ENCODE measurements at regions not wholly inside any gene's neighbourhood (a gene's known extent, or its start where the extent isn't known, plus 50 kb on each side); places are given as distances from the start of the nearest gene placed in this dataset.
"Not testable (repeated sequence)": the region's sequence is repeated elsewhere in the genome, so short reads cannot be mapped to it uniquely, and the experiment has no call there.

DNA sequence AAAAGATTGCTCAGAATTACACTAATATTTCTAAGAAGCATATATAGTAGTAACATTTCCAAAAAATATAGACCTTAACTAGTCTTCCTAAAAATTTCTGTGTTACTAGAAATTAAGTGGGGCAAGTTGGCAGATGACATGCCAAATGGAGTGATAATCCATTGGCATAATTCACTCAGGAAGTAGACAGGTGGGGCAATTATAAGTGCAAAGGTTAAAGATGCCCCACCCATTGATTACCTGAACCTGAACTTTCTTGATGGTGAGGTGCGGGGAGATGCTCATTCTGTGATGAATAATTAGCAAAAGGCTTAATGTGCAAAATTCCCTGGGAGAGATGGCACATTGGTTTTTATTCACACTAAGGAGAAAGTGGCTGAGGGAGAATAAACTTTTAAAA is 145.8 kb upstream of the RASGEF1B start:
- DNase-seq = no peak

DNA sequence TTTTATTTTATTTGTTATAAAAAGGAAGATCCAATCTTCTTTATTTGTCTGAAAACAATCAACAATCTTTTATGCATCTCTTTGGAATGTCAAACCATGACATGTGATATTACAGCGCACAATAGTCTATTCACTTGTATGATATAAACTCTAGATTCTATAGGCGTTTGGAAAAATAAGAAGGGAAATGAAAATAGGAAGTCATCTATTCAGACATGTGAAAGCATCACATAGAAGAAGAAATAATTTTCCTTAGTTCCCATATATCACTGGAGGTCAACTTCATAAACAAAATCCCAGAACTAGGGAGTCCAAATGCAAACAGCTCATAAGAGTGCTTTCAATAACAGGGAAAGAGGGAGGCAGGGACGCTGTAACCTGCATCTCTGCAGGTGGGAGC is 139.5 kb upstream of the RASGEF1B start:
- DNase-seq = no peak

DNA sequence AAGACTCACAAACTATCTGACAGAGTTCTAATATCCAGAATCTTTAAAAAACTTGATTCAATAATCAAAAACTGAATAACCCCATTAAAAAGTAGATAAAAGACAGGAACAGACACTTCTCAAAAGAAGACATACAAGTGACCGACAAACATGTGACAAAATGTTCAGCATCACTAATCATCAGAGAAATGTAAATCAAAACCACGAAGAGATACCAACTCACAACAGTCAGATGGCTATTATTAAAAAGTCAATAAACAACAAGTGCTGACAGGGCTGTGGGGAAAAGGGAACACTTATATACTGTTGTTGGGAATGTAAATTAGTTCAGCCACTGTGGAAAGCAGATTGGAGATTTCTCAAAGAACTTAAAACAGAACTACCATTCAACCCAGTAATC is 138.1 kb upstream of the RASGEF1B start:
- DNase-seq = no peak

DNA sequence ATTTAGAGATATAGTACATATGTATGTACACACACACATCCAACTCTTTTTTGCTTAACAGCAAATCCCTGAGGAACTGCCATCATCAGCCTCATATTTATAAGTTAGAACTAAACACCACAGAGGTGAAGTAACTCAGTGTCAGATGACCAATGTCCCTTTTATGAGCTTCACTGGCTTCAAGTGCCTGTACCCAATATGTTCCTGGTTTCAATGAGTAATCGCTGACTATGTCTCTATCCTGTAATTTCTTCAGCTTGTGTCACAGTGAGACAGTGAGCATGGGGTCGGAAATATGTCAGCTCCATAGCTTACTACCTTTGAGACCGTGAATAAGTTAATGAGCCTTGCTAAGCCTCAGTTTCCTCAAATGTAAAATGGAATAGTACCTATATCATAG is 136.2 kb upstream of the RASGEF1B start:
- no peak for DNase-seq

DNA sequence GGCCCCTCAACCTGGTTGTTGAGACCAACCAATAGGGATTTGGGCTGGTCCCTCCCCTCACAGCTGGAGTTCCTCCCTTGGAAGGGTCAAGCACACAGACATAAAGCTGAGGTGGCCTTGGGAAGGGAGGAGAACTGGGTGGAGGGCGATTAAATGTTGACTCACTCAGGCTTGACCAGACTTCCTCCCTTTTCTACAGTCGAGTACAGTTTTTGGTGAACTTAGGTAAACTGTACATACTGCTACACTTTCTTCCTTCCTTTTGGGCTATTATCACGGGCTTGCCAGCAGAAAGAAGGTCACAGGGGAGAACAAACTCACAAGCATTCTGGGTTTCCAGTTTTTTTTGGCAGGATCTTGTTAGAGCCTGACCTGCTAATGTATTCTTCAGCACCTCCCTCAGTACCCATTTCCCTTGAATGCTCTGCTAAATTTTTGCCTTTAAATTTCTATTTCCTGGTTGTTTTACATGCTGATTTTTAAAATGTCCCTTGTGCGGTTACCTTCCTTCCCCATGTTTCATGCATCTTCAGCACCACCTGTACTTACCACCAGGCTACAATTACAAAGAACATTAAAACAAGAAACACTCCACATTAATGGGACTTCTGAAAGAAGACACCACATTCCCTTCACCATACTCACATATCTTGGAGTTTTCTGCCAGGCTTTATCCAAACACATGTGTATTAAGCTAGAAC is 135.2 kb upstream of the RASGEF1B start:
- no peak for DNase-seq

DNA sequence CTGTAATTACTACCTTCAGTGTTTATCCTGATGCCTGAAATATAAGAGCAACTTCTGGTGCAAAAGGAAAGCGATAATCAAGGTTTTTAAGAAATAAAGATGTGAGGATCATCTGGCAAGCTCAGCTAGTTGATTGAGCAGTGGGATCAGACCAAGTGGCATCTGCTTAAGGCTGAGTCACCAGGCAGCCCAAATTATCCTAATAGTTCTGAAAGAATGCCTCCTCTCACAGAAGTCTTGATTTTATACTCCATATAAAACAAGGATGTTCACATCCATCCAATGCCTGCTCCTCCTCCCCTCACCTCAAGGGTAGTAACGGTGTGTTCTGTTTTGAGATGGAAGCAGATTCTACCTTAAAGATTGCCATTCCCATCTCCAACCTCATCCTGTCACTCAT is 134.5 kb upstream of the RASGEF1B start:
- no peak for DNase-seq

DNA sequence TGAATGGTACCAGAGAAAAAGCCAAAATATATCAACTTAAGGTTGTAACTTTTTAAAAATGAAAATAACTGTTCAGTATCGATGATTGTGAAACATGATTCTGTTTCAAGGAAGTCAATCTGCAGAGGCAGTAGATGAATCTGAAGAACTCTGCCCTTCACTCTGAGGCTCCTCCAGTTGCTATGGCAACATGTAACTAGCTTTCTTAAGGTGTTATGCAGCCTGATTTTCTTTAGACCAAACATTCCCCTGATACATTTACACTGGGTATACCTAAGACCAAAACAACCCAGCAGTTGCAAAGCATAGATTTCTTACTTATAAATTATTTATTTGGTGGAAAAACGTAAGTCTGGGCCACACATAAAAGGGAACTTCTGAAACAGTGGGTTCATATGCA is 133.6 kb upstream of the RASGEF1B start:
- DNase-seq = no peak

DNA sequence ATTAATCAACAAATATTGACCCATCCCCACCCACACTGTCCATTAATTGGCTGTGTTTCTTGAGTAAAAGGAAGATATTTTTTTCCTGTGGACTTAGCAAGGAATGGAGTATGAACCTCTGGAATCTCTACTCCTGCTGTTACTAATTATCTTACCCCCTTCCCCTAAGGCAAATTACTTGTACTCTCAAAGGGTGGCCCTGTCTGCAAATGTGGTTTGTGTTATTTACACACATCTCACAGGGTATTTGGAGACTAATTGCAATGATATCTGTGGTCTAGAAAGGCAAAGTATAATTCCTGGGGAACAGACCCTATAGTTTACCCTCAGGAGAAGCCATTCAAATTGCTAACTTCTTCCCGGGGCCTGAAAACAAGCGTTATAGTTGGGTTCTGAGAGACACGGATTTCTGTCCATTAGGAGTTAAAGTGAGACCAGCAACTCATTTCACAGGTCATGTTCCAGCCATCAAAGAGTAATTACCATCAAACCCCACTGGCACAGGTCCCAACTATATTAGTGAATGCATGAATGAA is 133.0 kb upstream of the RASGEF1B start:
- DNase-seq = no peak

DNA sequence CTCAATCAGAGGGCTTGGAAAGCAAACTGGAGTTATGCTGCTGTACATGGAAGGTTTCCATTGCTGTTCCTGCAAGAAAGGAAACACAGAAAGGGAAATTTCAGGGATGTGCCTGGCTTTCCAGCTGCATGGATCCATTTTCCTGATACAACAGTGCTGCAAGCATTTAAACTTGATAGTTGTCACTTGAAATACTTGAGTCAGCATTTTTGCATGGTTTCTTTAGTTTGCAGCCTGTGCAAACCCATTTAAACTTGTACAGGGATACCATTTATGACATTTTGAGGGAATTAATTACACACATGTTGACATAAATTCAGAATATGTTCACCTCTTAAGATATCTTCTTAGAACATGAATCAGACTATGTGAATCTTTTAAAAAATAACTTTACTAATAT is 131.1 kb upstream of the RASGEF1B start:
- no peak for DNase-seq

DNA sequence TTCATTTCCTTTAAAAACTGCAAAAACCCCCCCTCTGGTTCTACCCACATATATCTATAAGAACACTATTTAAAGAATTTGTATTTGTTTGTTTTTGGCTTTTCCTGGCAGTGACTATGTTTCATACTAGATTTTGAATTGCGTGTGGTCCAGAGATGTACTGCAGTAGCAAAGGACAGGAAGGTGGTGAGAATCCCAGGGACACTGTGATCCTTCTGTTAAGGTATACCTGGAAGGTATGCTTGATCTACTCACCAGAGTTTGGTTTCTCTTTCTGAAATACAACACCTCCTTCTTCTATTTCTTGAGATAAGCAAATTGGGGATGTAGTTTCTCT is 129.6 kb upstream of the RASGEF1B start:
- DNase-seq = no peak

DNA sequence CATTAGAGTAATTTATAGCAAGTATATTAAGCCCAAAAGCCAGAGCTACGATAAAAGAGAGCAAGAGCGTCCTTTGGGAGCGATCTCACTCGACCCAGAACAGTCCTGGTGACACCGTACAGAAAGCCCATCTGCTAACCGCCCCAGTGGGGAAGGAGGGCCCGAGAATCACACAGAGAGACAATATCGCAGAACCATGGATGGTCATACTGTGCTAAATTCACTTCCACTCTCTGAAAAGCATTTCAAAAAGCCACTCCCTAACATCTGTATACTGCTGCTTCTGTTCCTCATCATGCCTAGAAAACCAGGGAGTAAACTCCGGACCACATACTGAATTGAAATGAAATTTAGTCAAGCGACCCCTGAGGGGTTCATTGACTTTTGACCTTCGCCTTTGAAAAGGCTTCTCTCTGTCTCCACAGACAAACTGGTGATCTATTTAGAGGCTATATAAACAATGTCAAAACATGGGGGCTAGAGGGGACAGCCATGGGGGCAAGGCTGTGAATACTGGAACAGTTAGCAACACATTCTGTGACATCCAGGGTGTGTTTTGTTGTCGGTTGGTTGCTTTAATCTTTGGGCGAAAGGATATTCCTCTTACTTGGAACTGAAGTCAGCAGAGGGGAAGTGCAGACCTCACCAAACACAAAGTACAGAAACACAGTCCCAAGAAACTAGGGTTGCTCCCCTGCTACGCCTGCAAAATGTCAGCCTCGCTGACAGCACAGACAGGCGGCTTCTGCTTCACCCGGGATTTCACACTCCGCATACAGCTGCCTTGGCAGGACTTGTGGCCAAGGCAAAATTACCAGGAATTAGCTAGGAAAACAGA is 129.0 kb upstream of the RASGEF1B start:
- no peak for DNase-seq

DNA sequence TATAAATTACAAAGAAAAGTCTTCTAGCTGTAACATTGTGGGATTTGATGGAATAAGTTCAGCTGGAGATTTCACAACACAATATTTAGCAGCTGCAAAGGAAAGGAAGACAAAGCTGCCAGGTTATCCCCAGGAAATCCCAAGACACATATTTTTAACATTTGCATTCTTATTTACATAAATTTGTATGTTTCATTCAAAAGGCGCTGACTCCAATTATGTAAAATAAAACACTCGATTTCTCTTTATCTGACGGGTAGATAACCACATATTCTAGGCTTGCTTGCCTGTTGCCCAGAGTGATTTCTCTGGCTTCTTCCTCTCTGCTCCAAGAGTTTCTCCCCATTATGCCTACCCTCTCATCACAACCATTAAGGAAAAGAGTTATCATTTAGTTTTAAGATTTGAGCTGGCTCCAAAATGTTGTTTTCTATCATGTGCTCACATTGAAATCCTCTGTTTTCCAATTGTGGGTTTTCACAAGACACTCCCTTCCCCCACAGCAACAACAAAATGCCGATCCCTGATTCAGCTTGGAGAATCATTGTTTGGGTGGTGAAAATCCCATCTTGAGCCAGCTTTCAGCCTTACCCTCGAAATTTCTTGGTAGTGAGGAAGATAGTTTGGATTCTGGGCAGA is 128.2 kb upstream of the RASGEF1B start:
- DNase-seq = no peak

DNA sequence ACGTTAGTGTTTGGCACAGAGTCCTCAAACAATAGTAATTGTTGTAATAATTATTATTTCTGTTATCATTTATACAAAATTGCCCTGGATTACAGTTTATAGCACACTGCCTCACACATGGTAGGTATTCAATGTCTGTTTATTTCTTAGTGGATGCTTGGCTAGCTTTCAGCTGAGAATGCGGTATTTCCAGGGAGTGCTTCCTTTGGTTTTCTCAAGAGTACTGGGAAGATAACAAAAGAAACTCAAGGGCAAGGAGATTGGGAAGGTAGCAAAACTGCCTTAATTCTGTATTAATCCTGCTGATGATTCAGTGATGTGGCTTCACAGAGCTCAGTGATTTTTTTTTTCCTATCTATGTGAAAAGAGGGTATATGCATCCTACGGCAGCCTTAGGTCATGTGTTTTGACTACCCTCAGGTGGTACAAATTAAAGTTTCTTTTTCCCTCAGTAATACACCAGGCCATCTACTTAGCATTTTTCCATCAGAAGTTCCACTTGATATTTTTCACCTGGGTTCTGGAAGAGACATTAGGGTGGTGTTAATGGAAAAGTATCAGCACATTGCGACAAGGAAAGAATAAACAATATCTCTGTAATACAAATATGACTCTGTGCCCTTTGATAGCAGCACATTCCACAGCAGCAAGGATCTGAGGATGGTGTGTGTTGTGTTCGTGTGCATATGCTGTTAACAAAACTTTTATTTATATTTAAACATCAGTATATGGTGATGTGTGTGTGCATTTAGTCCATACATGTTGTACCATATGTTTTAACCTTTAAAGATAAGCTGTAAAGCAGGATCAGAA is 124.3 kb upstream of the RASGEF1B start:
- no peak for DNase-seq

DNA sequence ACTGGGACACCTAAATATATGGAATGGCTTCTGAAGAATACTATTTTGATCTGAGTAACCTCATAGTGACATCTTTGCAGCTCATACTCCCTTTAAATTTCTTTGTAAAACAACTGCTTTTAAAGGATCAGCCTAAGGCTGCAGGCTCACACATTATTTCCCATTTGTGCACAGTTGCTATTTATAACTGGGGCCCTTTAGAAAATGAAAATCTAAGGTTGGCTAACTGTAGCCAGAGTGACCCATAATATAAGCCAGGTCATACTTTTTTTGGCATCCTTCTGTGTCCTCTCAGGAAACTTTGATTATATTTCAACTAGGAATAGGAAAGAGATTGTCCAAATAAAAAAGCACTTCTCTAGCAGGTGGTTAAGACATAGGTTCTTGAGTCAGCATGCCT is 123.6 kb upstream of the RASGEF1B start:
- DNase-seq = no peak

DNA sequence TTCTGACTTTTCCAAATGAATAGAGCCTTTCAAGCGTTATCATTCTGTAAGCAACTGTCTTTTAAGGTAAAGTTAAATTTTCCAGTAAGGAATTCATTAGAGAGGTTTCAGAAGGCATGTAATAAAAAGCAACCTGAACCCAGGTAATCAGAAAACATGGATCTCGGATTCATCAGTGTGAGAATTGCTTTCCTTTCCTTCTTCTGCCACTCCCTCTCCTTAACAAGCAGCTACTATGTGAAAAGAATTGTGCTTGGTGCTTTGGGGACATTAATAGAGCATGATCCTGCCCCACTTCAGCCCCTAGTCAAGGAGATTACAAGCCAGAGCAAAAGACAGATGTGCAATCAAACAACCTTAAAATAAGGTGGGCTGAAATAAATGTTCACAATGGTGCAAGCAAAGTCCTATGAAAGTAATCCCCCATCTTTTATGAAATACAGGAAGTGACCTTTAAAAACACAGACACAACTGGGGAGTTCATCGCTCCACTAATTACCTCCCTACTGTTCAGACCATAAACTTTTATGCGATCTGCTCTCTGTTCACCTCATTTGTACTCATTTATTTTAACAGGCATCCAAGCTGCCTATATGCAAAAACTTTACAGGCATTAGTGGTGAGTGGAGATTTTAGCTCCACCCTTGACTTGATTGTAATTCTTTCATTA is 122.9 kb upstream of the RASGEF1B start:
- no peak for DNase-seq

DNA sequence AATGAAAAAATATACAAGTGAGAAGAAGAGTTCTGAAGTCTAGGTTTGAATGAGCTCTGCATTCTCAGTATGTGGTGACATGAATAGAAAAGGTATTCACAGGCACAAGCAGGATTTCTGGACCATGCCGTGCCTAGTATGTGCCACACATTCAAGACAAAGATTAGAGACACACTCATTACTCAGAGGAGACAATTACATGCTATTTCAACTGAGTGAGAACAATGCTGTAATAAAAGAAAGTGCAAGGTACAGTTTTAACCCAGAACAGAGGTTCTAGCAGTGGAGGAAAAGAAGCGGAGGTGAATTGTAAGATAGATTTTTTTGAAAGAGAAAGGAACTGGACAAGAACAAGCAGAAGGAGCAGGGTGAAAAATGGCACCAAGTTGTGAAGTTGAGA is 121.0 kb upstream of the RASGEF1B start:
- DNase-seq = no peak

DNA sequence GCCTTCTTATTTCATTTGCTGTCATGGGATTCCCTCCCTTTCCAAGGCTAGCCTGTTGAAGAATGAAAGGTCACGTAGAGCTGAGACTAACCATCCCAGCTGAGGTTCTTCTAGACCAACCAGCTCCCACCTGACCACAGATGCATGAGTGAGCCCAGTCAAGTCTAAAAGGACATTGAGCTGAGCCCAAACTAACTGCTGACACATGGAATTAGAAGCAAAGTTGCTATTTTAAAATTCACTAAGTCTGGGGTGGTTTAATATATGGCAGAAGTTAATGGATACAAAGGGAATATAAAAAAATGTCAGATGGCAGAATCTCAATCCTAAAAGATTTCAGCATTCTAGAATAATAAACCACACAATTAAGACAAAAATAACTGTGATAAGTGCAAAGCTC is 118.9 kb upstream of the RASGEF1B start:
- no peak for DNase-seq

DNA sequence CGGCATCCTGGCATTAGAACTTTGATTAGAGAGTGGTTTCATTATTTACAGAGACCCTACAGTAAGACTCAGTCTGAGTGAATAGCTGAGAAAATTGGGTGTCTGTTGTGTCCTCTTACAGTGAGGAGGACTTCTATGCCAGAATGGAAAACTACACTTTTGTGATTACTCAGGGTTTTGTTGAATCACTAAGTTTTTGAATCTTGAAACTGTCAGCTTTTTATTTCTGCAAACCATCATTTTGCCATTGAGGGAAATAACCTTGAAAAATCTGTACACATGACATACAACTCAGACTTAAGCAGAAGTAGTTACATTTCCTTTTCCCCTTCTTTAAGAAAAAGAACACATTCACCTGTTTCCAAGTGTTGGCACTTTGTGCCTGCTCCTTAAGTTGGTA is 117.6 kb upstream of the RASGEF1B start:
- no peak for DNase-seq

DNA sequence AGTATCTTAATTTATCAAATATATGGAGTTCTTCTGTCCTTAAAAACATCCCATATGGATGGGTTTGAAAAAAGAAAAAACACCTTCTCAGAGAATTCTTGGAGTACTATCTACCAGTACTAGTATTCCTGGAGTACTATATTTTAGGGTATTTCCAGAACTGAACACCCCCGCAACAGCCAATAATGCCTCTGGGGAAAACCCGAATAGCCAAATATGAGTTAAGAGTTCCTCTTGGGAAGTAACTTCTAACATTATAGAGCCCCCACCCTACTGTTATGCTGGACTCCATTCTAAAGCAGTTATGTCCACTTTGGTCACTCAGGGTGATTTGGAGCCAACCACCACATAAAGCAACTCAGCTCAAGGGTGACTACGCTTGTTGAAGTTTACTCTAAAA is 115.0 kb upstream of the RASGEF1B start:
- no peak for DNase-seq

DNA sequence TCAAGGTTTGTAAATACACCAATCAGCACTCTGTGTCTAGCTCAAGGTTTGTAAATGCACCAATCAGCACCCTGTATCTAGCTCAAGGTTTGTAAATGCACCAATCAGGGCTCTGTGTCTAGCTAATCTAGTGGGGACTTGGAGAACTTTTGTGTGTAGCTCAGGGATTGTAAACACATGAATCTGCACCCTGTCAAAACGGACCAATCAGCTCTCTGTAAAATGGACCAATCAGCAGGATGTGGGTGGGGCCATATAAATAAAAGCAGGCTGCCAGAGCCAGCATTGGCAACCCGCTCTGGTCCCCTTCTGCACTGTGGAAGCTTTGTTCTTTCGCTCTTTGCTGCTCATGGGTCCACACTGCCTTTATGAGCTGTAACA is 109.3 kb upstream of the RASGEF1B start:
- not testable (repeated sequence) for DNase-seq

DNA sequence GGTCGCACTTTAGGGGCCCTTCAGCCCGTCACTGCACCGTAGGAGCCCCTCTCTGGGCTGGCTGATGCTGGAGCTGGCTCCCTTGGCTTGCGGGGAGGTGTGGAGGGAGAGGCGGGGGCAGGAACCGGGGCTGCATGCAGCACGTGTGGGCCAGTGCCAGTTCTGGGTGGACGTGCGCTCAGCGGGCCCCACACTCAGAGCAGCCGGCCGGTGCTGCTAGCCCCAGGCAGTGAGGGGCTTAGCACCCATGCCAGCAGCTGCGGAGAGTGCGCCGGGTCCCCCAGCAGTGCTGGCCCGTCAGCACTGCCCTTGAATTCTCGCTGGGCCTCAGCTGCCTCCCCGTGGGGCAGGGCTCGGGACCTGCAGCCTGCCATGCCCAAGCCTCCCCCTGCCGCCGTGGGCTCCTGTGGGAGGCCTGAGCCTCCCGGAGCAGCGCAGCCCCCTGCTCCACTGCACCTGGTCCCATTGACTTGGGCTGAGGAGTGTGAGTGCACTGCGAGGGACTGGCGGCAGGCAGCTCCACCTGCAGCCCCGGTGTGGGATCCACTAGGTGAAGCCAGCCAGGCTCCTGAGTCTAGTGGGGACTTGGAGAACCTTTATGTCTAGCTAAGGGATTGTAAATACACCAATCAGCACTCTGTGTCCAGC is 108.8 kb upstream of the RASGEF1B start:
- DNase-seq = no peak

DNA sequence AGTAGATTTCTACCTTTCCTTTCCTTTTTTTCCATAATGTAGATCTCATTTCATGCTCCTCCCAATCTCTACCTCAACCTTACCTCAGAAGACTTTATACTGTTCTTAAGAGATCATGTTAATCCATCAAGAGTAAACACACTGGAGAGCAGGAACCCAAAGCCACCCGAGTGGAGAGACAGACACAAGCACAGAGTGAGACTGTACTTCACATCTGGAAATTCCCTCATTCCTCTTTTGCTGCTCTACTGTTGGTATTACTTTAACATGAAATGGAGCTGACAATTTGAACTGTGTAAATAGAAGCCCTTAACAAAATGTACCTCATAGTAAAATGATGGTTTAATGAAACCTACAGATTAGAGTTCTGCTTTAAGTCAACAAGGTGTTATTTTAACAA is 105.7 kb upstream of the RASGEF1B start:
- no peak for DNase-seq

All from midbrain (tissue), 1 donor.